Testis (tissue), 2 donors: ENCODE measurements at regions not wholly inside any gene's neighbourhood (a gene's known extent, or its start where the extent isn't known, plus 50 kb on each side); places are given as distances from the start of the nearest gene placed in this dataset.

Experiments used
- CTCF ChIP-seq, 3 experiments: fragments of 450-650 bp in 2 of 3; fragments of 200-600 bp in 1 of 3; sonication (generic) in 1 of 3; IDR thresholded peaks; one replicate each; pipeline ENCODE4 v1.5.1; 2016 to 2019; ENCODE audit warnings: antibody characterized with exemption in 3 of 3, mild to moderate bottlenecking in 2 of 3, moderate library complexity in 1 of 3
- POLR2A ChIP-seq: fragments of 450-650 bp; IDR thresholded peaks from one replicate; pipeline ENCODE4 v1.6.1; 2017; ENCODE audit warnings: antibody characterized with exemption, mild to moderate bottlenecking, moderate library complexity

DNA sequence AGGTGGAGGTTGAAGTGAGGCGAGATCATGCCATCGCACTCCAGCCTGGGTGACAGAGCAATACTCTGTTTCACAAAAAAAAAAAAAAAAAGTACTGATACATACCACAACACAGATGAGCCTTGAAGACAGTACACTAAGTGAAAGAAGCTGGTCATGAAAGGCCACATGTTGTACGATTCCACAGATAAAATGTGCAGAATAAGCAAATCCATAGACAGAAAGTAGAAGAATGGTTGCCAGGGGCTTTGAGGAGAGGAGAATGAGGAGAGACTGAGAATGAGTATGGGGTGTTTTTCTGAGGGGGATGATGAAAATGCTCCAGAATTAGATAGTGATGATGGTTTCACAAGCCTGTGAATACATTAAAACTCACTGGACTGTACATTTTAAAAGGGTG lies 155.6 kb upstream of the PSMD7 start:
- no peak for TF ChIP-seq CTCF (IDR thresholded peaks at IDR 0.05)
- TF ChIP-seq POLR2A, result no peak
